ENCODE measurements at regions not wholly inside any gene's neighbourhood (a gene's known extent, or its start where the extent isn't known, plus 50 kb on each side); places are given as distances from the start of the nearest gene placed in this dataset.
A peak's percentile ranks its signal among the peaks of the same experiment; 100 is the strongest.
"Not testable (repeated sequence)": the region's sequence is repeated elsewhere in the genome, so short reads cannot be mapped to it uniquely, and the experiment has no call there.

GRCh38 chr11:3583476-3583875 lies 58.3 kb downstream of the ART5 start:
- peak; percentile 70 for DNase-seq

GRCh38 chr11:3581389-3581725 lies 60.4 kb downstream of the ART5 start:
- DNase-seq = not testable (repeated sequence)

DNA sequence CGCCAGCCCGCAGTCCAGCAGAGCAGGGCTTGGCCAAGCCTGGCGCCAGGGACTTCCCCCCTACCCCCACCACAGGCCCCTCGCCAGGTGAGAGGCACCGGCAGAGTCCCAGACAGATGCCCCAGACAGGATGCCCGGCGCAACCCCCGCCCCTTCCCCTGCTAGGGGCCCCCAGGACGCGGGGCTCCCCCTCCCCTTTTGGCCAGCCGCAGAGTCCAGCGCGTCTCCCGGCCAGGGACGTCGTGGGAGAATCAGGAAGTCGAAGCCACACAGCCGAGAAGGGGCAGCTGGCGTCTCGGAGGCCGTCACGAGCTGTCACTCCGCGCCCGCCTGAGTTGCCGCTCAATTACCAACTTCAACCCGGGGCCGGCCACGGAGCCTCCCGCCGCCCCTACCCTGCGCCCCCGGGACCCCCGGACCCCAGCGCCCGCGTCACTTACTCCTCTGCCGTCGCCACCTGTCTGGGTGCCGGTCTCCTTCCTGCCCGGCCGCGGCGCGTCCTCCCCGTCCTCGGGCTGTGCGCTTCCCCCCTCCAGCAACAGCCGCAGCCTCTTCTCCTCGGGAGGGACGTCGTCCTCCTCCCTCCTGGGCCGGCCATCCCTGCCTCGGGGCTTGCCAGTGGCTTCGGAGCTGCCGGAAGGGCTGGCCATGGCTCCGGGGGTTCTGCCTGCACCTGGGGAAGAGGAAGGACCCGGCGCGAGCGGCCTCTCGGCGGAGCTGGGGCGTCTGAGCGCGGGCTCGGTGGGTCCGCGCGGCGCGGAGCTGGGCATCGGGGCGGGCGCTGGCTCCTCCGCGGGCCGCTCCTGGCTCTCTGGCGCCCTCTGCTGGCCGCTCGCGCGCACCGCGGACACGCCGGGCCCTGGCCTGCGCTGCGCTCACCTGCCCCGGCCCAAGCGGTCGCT lies 61.1 kb downstream of the ART5 start:
- DNase-seq = peak; percentile 9

- not testable (repeated sequence) for DNase-seq
These were observed 62.0 kb downstream of the ART5 start for GRCh38 chr11:3579600-3580459.

DNA sequence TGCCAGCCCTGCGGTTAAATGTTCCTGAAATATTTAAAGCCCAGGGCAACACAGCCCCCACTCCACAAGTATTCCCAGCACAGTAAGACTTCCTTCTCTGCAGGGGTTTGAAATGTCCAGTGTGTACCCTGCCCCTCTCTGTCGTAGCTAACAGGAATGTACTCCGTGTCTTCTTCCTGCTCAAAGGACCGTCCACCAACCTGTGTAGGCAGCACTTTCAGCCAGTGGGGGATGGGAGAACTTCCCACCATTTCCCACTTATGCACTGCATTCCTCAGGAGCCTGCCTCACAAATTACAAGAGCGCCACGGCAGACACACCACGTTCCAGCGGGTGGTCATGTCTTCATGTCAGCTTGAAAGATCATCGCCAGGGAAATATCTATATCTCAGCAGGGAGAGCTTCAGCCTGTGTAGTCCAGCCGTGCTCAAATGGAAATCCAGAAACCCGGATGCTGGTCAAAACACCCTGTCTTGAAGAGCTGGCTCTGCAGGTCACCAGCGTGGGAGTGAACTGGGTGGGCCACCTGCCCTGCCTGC lies 65.7 kb downstream of the ART5 start:
- peak; percentile 21 for DNase-seq

- DNase-seq = not testable (repeated sequence)
These were observed 68.7 kb downstream of the ART5 start for GRCh38 chr11:3572976-3573647.

DNA sequence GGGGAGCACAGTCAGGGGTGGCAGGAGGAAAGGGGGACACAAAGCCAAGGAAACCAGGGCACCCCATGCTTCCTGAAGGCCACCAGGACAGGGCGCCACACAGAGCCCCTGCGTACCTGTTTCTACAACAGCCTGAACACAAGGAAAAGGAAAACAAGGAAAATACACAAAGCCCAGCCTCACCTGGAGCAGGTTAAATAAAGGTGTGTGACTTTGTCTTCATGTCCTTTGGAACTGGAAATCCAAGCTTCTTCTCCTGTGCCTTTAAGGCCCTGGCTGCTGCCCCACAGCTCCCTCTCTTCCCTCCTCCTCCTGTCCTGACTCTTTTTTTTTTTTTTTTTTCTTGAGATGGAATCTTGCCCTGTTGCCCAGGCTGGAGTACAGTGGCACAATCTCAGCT lies 70.0 kb downstream of the ART5 start:
- not testable (repeated sequence) for DNase-seq

- not testable (repeated sequence) for DNase-seq
These were observed 76.0 kb downstream of the ART5 start for GRCh38 chr11:3565838-3566237.

GRCh38 chr11:3564383-3564782 lies 77.4 kb downstream of the ART5 start:
- not testable (repeated sequence) for DNase-seq

DNA sequence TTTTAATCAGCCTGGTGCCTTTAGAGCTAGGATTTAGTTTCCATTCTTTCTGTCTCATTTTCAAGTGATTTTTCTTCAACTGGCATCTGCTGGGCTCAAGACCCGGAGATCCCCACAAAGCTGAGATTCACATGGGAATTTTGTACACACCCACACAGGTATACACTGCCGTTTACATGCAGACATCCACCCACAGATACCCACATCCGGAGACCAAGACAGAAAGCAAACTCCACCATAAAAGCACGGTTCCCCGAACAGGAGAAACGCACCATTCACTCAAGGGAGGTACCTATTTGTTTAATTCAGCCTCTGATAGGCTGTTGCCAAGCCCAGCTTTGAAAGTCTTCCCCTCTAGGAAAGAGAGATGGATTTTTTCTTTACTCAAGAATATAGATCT lies 87.2 kb downstream of the ART5 start:
- not testable (repeated sequence) for DNase-seq

- DNase-seq = not testable (repeated sequence)
These were observed 96.8 kb downstream of the ART5 start for GRCh38 chr11:3544990-3545389.

GRCh38 chr11:3538220-3538619 lies 103.6 kb downstream of the ART5 start:
- not testable (repeated sequence) for DNase-seq

DNA sequence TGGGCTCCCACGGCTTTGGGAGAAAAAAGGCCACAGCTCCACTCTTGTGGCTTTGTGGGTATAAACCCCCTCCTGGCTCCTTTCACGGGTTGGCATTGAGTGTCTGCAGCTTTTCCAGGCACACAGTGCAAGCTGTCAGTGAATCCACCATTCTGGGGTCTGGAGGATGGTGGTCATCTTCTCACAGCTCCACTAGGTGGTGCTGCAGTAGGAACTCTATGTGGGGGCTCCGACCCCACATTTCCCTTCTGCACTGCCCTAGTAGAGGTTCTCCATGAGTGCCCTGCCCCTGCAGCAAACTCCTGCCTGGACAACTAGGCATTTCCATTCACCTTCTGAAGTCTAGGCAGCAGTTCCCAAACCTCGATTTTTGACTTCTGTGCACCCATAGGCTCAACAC lies 104.5 kb downstream of the ART5 start:
- DNase-seq = not testable (repeated sequence)

DNA sequence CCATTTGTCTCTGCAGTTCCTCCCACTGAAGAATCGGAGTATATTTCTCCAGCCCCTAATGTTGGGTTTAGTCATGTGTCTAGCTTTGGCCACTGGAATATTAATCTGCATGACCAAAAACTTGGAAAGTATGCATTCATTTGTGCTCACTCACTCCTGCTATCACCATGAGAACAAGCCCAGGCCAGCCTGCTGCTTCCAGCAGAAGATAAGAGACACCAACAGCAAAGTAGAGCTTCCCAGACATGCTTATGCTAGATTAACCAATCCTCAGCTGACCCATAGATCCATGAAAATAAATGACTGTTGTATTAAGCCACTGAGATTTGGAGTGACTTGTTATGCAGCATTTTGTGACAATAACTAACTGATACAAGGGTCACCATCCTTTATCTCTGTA lies 108.8 kb downstream of the ART5 start:
- not testable (repeated sequence) for DNase-seq

GRCh38 chr11:3531280-3531679 lies 110.5 kb downstream of the ART5 start:
- not testable (repeated sequence) for DNase-seq

GRCh38 chr11:3523567-3523966 lies 118.2 kb downstream of the ART5 start:
- DNase-seq = not testable (repeated sequence)

- DNase-seq = not testable (repeated sequence)
These were observed 120.9 kb downstream of the ART5 start for GRCh38 chr11:3520905-3521304.

GRCh38 chr11:3519841-3520240 lies 122.0 kb downstream of the ART5 start:
- not testable (repeated sequence) for DNase-seq

- not testable (repeated sequence) for DNase-seq
These were observed 124.7 kb downstream of the ART5 start for GRCh38 chr11:3516934-3517567.

GRCh38 chr11:3516345-3516933 lies 125.4 kb downstream of the ART5 start:
- not testable (repeated sequence) for DNase-seq

GRCh38 chr11:3514635-3515424 lies 127.0 kb downstream of the ART5 start:
- not testable (repeated sequence) for DNase-seq

All from fibroblast of skin of right biceps (primary cell).